Activated naive CD4-positive, alpha-beta T cell treated with Interleukin-2 at 50 U/mL for 16 hours (primary cell): ENCODE measurements at regions not wholly inside any gene's neighbourhood (a gene's known extent, or its start where the extent isn't known, plus 50 kb on each side); places are given as distances from the start of the nearest gene placed in this dataset.

ENCODE experiments used
- DNase-seq: peaks from one replicate; pipeline ENCODE4 v3.0.0-alpha.2; 2020

DNA sequence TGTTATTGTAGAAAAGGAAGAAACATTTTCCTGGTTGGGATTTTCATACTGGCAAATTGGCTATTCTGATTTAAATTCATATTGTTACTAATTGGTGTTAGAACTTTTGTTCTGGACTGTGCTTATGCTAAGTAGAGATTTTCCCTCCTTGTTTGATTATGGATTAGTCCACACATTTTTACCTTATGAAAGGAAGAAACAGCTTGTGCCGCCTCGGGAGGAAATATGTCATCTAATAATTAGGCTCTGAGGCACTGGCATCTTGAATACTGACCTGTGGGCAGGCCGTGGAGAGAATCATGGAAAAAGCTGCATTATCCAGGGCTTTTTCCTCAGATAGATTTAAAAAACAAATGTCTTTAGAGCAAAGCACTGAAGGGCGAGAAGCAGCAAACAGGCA is 344.3 kb upstream of the TBL1XR1 start:
- no peak for DNase-seq

DNA sequence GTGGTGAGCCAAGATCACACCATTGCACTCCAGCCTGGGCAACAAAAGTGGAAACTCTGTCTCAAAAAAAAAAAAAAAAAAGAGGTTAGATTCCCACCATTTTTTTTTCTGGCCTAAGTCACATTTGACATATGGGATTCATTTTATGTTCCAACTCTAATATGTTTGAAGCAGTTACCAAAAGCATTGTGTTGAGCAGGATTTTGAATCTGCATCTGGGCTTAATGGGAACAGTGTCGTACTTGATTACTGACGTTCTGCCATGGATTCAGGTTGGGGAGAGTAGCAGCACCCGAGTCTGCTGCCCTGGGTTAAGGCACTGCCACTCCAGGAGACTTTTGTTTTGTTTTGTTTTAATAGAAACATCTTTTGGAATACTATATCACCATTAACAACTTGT is 348.7 kb upstream of the TBL1XR1 start:
- no peak for DNase-seq

DNA sequence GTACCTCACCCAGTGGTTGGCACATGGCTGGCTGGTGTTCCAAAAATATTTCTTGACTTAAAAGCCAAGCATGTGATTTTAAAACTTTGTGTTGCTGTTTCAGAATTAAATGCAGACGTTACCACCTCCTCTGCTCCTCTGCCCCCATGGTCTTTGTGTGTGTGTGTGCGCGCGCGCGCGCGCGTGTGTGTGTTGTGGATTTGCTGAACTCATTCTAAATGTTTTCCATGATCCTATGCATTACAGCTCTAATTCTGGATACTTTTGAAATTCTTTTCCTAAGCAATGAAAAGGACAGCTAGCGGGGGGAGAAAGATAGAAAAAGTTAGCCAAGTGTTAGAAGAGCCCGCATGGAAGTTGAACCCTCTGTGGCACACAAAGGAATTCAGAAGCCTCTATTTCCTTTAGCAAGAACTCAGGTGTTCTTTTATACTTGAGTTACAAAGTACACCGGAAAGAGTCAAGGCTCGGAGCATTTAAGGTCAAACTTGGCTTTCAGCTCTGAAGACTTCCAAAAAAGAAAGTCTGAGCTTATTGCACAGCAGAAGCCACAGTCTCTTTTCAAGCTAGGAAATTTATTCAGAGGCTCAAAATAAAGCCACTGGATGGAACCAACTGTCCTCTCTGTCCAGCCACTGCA is 350.5 kb upstream of the TBL1XR1 start:
- DNase-seq, result no peak

DNA sequence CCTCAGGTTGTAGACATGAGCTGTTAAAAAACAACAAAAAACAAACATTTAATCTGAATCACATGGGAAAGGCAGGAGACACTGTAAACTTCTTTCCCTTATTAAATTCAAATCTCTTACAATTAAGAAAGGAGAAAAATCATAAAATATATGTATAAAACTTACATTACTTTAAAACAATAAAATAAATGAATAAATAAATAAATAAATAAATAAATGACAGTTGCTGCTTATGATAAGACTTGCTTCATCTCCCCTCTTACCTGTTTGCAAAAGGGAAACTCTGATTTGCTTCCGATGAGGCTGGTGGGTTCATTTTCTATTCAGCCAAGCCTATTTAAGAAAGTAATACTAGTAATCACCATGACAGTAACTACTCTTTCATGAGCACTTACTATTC is 353.4 kb upstream of the TBL1XR1 start:
- no peak for DNase-seq

DNA sequence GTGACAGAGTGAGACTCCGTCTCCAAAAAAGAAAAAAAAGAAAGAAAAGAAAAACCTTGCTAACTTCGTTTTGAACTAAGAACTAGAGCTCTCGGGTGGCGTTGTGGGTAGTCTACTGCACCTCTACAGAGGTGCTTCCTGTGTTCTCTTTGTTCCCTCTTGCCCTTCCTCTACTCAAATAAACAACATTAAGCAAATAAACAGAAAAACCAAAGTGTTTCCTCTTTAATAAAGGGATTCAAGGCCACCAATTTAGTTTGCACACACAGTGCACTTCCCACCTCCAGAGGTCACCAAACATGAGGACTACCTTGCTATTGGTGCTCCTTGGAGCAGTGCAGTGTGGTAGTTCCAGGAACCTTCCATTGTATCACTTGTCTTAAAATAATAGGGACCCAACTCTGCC is 354.2 kb upstream of the TBL1XR1 start:
- no peak for DNase-seq

DNA sequence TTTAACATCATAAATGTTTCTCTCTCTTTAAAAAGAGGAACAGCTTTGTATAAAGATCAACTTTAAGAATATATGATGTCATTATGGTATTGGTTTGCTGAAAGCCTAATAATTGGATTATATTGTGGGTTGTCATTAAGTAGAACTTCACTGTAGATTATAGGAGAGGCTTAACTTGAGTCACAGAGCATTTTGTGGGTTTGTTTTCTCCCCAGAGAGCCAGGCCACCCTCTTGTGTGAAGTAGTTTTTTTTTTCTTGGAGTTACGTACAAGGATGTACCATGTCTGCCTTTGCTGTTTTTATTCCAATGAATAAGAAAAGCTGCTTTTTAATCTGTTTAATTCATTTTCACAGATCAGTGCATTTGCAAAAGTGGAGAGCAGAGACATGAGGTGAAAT is 354.8 kb upstream of the TBL1XR1 start:
- no peak for DNase-seq

DNA sequence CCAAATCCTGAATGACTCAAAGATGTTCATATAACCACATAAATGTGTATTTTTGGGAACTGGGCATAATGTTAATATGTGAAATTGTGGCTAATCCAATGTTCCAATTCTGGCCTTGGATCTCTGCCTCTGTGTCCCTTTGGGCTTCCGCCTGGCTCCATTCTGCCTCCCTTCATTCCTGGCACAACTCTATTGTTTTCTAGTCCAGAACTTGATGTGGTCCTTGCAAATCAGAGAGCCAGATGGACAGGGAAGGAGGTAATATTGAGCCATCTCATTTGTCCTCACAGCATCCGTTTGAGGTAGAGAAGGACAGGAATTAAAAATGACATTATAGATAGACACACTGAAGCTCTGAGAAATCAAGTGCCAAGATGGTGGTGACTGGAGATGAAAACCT is 355.7 kb upstream of the TBL1XR1 start:
- no peak for DNase-seq

DNA sequence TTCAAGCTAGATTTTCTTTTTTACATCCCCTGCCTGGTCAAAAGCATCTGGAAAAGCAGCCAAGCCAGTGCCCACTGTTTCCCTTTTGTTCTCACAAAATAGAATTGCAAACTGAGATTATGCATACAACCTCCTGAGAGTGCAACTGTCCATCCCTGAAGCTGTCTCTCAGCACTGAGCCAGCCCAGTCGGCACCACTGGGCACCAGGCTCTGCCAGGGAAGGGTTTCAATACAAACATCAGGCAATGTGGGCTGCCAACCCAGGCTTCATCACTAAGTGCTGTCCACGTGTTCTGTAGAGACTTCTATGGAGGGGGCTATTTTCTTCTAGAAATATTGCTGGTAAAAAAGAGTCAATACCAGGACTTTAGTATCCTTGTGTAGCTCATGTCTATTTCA is 356.3 kb upstream of the TBL1XR1 start:
- no peak for DNase-seq

DNA sequence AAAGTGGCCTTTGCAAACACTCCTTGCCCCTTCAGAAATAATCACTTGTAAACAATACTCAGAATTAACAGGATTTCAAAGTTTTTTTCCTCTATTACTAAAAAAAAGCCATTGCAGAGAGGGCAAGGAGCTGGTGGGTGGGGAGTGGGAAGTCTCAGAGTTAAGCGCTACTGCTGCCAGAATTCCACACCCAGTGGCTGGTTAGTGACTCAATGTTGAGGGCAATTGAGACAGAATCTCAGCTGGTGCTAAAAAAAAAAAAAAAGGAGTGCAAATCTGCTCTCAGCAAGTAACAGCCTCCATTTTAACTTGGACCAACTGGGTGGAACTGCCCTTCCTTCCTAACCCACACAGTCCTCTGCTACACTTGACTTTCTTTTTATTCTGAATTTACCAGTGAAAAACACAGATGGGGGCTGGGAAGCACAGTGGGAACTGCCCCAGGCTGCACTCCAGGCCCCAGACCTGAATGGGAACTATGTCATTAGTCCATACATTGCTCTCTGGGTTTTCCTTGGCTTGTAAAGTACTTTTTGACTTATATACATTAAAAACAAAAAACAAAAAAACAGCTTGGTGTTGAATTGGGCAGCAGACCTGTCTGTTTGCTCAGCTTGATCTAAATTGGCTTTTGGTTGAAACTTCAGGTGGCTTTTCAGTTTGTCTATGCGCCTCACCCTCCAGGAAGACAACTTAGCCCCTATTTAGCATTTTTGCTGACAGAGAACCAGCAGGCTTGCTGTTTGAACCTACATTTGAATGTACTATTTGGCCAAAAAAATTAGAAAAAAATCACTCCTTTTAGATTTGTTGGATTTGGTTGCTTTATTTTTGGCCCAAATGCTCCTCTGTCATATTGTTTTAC is 357.8 kb upstream of the TBL1XR1 start:
- peak; percentile 6 for DNase-seq

DNA sequence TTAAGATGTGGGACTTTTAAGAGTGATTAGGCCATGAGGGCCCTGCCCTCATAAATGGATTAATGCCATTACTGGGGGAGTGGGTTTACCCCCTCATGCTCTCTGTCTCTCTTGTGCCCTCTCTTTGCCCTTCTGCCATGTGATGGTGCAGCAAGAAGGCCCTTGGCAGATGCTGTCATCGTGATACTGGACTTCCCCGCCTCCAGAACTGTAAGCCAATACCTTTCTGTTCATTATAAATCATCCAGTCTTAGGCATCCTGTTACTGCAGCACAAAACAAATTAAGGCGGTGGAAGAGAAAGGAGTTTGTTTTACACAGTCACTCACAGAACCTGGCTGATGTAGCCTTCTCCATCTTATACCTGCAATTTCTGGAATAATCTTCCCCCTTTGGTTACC is 360.3 kb upstream of the TBL1XR1 start:
- no peak for DNase-seq

DNA sequence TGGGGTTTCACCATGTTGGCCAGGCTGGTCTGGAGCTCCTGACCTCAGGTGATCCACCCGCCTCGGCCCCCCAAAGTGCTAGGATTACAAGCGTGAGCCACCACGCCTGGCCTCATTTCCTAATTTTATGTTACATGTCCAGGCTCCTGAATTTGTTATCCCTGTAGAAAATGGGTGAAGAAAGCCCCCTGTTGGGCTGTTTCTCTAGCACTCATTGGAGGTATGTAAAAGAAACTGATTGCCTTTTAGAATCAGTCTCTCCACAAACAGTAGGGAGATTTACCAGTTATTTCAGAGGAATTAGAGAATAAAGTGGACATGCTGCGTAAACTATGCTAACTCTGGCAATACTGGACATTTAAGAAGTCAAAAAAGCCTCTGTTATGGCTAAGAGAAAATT is 364.1 kb upstream of the TBL1XR1 start:
- DNase-seq, result no peak

DNA sequence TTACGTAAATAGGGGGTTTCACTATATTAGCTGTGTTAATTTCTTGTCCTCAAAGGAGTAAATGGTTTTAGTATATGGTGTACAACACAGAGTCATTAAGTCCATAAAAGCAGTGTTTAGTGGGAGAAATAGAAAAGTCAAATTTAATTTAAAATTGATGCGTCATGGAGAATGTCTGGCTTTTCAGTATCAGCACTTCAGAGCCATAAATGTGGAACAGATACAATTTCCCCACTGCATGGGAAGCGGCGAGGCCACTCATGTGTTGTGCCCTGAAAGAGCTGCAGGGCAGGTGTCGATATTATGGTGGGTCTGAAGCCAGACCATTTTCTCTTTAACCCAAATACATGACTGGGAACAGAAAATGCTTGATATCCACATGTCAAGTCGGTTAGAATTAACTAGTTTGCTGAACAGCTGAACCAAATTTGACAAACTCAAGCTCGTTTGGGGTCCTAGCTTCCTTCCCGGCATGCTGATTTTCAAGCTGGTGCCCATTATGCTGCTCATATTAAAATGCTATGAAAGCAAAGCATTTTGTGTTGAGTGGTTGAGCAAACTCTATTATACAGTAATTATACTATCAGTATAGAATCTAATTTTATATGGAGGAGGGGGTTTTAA is 364.6 kb upstream of the TBL1XR1 start:
- DNase-seq, result no peak

DNA sequence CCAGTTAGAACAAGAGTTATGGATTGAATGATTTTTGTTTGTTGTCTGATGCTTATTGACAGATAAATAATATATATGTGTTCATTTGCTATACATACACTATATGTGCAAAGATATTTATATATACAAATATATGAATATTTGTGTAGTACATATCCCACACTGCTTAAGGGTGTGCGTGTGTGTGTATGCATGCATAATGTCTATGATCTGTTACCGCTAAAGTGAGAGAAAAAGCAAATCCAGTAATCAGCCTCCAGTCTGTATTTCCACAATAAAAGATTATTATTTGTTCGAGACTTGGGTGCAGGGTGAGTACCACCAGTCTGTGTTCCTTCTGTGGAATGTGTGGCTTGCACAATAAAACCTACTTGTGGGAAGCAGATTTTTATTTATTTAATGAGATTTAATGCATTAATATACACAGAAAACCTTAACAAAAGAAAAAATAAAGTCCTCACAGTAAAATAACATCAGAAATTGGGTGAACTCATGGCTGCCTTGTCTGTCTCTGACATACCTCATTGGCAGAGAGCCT is 366.0 kb upstream of the TBL1XR1 start:
- DNase-seq, result no peak

DNA sequence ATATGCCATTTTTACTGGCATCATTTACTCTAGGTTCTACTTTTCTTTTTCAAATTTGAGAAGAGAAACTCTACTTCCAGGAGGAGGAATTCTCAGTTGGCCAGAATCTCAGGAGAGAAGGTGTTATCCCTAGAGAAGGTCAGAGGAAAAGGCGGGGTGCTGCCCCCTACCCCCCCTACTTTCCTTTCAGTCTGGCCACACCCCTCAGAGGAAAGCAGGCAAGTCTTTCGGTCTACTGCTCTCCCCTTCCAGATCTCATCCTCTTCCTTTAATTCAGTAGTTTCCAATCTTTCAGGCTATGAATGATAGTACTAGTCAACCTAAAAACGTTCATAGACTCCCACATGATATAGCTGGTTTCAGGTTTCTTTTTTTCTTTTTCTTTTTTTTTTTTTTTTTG is 366.5 kb upstream of the TBL1XR1 start:
- DNase-seq, result no peak

DNA sequence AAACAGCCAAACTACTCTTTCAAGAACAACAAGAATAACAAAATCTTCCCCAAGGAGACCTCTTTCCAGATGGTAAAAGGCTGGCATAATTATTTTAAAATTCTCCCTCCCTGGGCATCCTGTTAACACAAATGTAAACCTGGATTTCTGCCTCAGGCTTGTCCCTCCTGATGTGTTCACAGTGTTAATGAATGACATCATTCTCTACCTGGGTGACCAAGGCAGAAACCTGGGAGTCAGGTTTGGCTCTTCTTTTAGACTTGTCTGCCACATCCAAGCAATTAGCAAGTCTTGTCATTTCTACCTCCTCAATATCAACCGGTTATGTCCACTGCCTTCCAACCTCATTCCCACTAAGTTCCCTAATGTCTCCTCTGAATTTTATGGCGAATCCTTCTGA is 368.7 kb upstream of the TBL1XR1 start:
- DNase-seq, result no peak

DNA sequence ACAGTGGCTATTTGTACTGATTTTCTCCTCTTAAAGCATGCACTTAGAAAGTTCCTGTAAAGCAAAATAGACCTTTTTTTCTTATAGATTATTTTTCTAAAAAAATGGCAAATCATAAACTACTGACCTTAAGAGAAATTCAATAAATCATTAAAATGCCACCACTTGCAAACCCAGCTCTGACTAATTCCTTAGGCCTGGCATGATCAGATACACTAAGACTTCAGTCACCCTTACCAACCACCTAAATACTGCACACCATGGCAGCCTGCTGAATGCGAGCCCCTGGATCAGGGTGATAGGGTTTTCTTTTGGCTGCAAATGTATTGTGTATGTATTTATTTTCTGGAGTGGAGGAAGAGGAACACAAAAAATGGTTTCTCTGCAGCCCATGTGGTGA is 370.6 kb upstream of the TBL1XR1 start:
- no peak for DNase-seq

DNA sequence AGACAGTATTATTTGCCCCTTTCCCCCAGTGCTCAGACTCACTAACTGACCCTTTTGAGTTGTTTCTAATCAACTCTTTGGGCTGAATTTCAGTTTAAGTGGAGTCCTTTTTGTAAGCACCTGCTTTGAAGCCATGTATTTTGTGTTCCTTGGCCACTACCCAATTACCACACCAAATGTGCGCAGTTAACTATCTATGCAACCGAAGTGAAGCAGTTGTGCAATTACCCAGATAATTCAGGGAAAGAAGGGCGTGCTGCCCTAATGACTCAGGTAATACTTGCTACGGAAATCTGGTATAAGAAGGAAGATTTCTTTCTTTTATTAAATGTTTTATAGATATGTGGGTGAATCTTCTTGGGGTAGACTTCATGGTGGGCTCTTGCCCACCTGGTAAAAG is 371.9 kb upstream of the TBL1XR1 start:
- no peak for DNase-seq

DNA sequence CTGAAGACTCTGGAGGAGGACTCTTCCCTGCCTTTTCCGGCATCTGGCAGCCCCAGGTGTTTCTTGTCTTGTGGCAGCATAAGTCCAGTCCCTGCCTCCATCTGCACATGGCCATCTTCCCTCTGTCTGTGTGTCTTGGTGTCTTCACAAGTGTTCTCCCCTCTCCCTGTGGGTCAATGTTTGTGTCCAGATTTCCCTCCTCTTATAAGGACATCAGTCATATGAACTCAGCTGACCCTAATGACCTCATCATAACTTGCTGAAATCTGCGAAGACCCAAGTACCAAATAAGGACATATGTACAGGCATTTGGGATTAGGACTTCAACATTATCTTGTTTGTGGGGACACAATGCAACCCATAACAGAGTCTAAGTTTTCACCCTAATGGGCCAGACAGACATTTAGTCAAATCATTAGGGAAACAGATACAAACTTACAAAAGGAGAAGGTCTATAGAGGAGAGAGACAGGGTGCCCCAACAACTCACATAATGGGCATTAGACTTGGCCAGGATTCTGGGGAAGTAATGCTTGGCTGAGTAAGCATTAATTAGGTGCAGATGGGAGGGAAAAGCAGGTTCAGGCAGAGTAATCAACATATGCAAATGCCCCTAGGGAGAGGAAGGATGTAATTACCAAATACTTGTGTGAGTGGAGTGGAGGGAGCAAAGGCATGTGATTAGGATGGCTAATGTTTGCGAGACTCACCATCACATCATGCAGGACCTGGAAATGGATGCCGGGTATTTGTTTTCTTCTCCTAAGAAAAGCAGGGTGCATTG is 372.8 kb upstream of the TBL1XR1 start:
- no peak for DNase-seq

DNA sequence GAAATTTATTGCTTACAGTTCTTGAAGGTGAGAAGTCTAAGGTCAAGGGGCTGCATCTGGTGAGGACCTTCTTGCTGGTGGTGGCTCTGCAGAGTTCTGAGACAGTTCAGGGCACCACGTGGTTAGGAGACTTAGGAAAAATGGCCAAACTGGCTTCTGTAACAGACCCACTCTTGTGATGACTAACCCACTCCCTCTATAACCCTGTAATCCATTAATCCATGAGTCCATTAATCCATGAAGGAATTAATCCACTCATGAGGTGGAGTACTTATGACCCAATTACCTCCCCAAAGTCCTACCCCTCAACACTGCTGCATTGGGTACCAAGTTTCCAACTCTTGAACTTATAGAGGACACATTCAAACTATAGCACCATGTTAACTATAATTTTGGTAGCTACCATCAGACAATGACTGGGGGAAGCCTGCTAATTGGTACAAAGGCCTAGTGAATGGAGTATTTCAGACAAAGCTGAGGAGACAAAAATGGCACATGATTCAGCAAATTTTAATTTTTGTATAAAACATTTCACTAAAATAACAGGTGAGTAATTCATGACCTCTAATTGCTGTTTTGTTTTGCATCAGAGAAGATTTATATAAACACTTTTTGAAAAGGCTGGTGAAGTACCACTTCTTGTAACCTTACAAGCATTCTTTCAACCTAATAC is 374.1 kb upstream of the TBL1XR1 start:
- no peak for DNase-seq

DNA sequence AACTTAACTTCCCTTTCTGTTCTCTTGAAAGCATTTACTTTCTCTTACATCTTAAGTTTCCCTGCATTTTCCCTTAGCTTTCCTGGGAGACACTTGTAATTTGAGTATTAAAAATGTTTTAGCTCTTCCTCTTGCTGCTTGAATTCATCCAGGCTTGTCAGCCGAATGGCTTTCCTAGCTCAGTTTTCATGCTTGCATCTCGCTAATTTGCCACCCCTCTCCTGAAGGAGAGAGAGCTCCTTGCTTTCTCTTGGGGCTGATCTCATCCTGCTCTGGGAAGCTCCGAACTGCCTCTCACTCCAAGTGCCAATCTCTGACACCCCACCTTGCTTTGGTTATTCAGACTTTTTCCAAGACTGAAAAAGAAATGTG is 374.6 kb upstream of the TBL1XR1 start:
- no peak for DNase-seq

DNA sequence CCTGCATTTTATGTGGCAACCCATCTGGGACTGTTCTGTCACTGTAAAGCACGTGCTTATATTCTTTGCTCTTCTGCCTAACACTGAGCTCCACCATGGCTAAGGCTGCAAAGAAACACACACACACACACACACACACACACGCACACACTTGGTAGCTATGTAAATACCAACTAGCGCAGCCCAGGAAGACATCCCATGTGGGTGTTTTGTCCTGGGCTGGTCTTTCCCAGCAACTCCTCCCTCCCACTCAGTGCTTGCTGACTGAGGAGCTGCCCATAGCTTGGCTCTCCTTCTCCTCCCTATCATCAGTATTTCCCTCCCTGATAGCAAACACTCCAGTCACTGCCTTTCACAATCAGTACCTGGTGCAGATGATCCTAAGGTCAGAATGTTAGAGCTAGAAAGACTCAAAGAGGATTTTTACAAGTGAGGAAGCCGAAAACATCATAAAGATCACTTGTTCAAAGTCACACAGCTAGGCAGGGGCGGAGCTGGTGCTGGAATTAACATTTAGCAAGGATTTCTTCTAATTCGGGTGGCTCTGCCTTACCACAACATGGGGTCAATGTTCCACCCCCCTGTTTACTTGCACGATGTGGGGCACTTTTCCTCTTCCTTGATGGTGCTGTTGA is 377.1 kb upstream of the TBL1XR1 start:
- DNase-seq, result no peak

DNA sequence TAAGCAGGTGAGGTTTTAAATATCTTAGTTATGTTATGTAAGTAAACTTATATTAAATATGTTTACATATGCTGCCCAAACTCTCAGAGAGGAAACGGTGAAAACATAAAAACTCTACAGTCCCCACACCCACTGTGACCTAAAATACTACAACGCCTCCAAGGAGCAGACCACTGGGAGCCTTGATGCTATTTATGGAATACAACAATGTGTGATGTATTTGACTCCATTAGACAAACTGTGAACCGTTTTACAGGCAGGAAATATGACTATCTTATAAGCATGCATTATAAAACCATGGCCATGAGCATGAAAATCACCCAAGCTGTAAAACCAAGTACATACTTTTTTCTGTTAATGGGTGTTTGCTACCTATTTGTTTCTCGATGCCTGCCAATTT is 379.5 kb upstream of the TBL1XR1 start:
- no peak for DNase-seq
